ENCODE measurements at regions not wholly inside any gene's neighbourhood (a gene's known extent, or its start where the extent isn't known, plus 50 kb on each side); places are given as distances from the start of the nearest gene placed in this dataset.

GRCh38 chr1:172956871-172957270, 93.9 kb downstream of the TNFSF18 start:
- TF ChIP-seq CTCF (IDR thresholded peaks at IDR 0.05; ENCODE audit: low read depth, low read length) = no peak
- Histone ChIP-seq H3K4me3 (ENCODE audit: low read depth, low read length) (no peak overlapping the region), H3K27me3 (ENCODE audit: control insufficient read depth, insufficient read depth, low read length) (no peaks in the 10 kb centered on the region), H3K27ac (ENCODE audit: low read depth, low read length) (no peak overlapping the region), H3K9me3 (ENCODE audit: control insufficient read depth, insufficient read depth, low read length) (no peaks in the 10 kb centered on the region)
- no peak for DNase-seq (ENCODE audit: low read depth, low spot score)
- POLR2A ChIA-PET = no interaction called here
- CTCF ChIA-PET = interaction anchor here (1.0 kb wide), 1 partner anchor 246 kb away, joined by 3 read pairs; no protein-coding TSS in a partner anchor

GRCh38 chr1:172957491-172957890, 93.2 kb downstream of the TNFSF18 start:
- no peaks in the 10 kb centered on the region for H3K27me3 ChIP-seq (ENCODE audit: control insufficient read depth, insufficient read depth, low read length)
- no peaks in the 10 kb centered on the region for H3K9me3 ChIP-seq (ENCODE audit: control insufficient read depth, insufficient read depth, low read length)
- DNase-seq (ENCODE audit: low read depth, low spot score) = no peak
- H3K4me3 ChIP-seq (ENCODE audit: low read depth, low read length) = no peak overlapping the region
- TF ChIP-seq CTCF (IDR thresholded peaks at IDR 0.05; ENCODE audit: low read depth, low read length) = no peak
- POLR2A ChIA-PET = no interaction called here
- CTCF ChIA-PET = interaction anchor here (1.0 kb wide), 1 partner anchor 245 kb away, joined by 3 read pairs; no protein-coding TSS in a partner anchor
- H3K27ac ChIP-seq (ENCODE audit: low read depth, low read length) = no peak overlapping the region

- ChIA-PET POLR2A (no interaction called here), CTCF (interaction anchor here (1.9 kb wide), 1 partner anchor 242 kb away, joined by 6 read pairs; no protein-coding TSS in a partner anchor)
- Histone ChIP-seq H3K9me3 (ENCODE audit: control insufficient read depth, insufficient read depth, low read length) (no peaks in the 10 kb centered on the region), H3K27me3 (ENCODE audit: control insufficient read depth, insufficient read depth, low read length) (no peaks in the 10 kb centered on the region), H3K4me3 (ENCODE audit: low read depth, low read length) (no peak overlapping the region), H3K27ac (ENCODE audit: low read depth, low read length) (no peak overlapping the region)
- no peak for DNase-seq (ENCODE audit: low read depth, low spot score)
- TF ChIP-seq CTCF (IDR thresholded peaks at IDR 0.05; ENCODE audit: low read depth, low read length) = no peak
Measured at GRCh38 chr1:172959571-172959970, 91.2 kb downstream of the TNFSF18 start.

- no peak overlapping the region for H3K4me3 ChIP-seq (ENCODE audit: low read depth, low read length)
- POLR2A ChIA-PET = interaction anchor here (0.5 to 1.5 kb wide), 2 partner anchors 57 to 135 kb away, joined by 3 to 6 read pairs; no protein-coding TSS in a partner anchor
Measured at GRCh38 chr1:172960019-172960418, 90.7 kb downstream of the TNFSF18 start.

More at GRCh38 chr1:172960019-172960418, 90.7 kb downstream of the TNFSF18 start:
- TF ChIP-seq CTCF (IDR thresholded peaks at IDR 0.05; ENCODE audit: low read depth, low read length) = no peak
- no peak for DNase-seq (ENCODE audit: low read depth, low spot score)
- no peaks in the 10 kb centered on the region for H3K9me3 ChIP-seq (ENCODE audit: control insufficient read depth, insufficient read depth, low read length)
- CTCF ChIA-PET = interaction anchor here (0.7 to 1.9 kb wide), 2 partner anchors 242 to 718 kb away, joined by 3 to 6 read pairs; no protein-coding TSS in a partner anchor
- H3K27me3 ChIP-seq (ENCODE audit: control insufficient read depth, insufficient read depth, low read length) = no peaks in the 10 kb centered on the region
- peak overlapping the region; percentile 82 for H3K27ac ChIP-seq (ENCODE audit: low read depth, low read length)
